ENCODE measurements at regions not wholly inside any gene's neighbourhood (a gene's known extent, or its start where the extent isn't known, plus 50 kb on each side); places are given as distances from the start of the nearest gene placed in this dataset.

DNA sequence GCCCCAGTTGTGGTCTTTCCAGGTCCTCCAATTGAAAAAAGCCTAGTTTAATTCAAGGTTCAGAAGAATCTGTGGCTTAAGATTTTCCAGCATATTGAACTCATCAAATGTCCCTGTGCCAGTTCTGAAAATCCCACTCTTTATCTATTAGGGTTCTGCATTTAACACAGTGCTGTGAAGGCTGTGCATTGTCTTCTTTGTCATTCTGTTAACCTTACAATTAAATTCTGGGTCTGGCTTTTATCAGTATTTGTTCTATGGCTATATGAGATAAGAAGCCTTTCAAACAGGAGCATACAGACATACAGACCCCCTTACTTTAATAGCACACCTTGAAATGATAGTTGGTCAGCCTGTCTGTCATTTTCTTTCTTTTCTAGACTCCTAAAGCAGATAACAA, 362.1 kb upstream of the DACH1 start:
- Histone ChIP-seq H3K4me1 (ENCODE audit: control insufficient read depth in 1 of 2, insufficient read depth in 2 of 2, low read depth in 1 of 2, low read length in 1 of 2) (no peaks in the 10 kb centered on the region; a peak in 2 of 4 replicates), H3K4me3 (ENCODE audit: low read depth in 2 of 2, low read length in 1 of 2) (no peak overlapping the region), H3K79me2 (ENCODE audit: insufficient read depth) (no peaks in the 10 kb centered on the region), H3K27me3 (ENCODE audit: insufficient read depth) (no peaks in the 10 kb centered on the region), H3K4me2 (no peak overlapping the region), H3K9me3 (no peaks in the 10 kb centered on the region), H4K20me1 (ENCODE audit: insufficient read depth) (no peaks in the 10 kb centered on the region), H3K36me3 (replicated peaks in 1 of 2; ENCODE audit: control insufficient read depth in 1 of 2, insufficient read depth in 2 of 2, low read length in 1 of 2) (no peaks in the 10 kb centered on the region), H3K9me2 (no peaks in the 10 kb centered on the region), H3F3A (replicated peaks; ENCODE audit: insufficient read depth) (no peaks in the 10 kb centered on the region), H3K9ac (no peak overlapping the region), H2AFZ (ENCODE audit: low read depth) (no peak overlapping the region), H3K27ac (ENCODE audit: low read depth in 2 of 2, low read length in 1 of 2) (peak overlapping the region in 1 of 2 experiments; percentile 73; a peak in 1 of 4 replicates)
- TF ChIP-seq ZBTB33 (IDR thresholded peaks at IDR 0.05; ENCODE audit: borderline replicate concordance, low read depth) (no peak), YY1 (IDR thresholded peaks at IDR 0.05; ENCODE audit: low read depth) (no peak), GATA2 (CRISPR knock-in tag; IDR thresholded peaks at IDR 0.05) (peak; percentile 77), RCOR1 (IDR thresholded peaks at IDR 0.05; ENCODE audit: low read length) (peak; percentile 46; the same call in 1 of the 2 replicates), JUND (IDR thresholded peaks at IDR 0.05) (no peak), ELF1 (IDR thresholded peaks at IDR 0.05) (no peak), EP300 (IDR thresholded peaks at IDR 0.05; ENCODE audit: borderline replicate concordance in 1 of 2, low read depth in 1 of 2, low read length in 1 of 2) (peak in 1 of 2 experiments; percentile 86; a peak in 2 of 4 replicates), NRF1 (IDR thresholded peaks at IDR 0.05; ENCODE audit: low read depth, low read length) (no peak), RAD21 (IDR thresholded peaks at IDR 0.05; ENCODE audit: low read length) (no peak), RXRA (IDR thresholded peaks at IDR 0.05; ENCODE audit: borderline replicate concordance, low read depth) (no peak), FOXJ3 (CRISPR knock-in tag; IDR thresholded peaks at IDR 0.05) (peak; percentile 25; the same call in 1 of the 2 replicates)
- TF ChIP-seq, protein P1, sequence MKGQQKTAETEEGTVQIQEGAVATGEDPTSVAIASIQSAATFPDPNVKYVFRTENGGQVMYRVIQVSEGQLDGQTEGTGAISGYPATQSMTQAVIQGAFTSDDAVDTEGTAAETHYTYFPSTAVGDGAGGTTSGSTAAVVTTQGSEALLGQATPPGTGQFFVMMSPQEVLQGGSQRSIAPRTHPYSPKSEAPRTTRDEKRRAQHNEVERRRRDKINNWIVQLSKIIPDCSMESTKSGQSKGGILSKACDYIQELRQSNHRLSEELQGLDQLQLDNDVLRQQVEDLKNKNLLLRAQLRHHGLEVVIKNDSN (IDR thresholded peaks at IDR 0.05; ENCODE audit: borderline replicate concordance, low read depth) = no peak
- CTCF ChIA-PET = no interaction called here
- POLR2A ChIA-PET = no interaction called here
- DNase-seq = peak; percentile 10

- no peak overlapping the region for H3K27ac ChIP-seq (ENCODE audit: low read depth in 2 of 2, low read length in 1 of 2)
- no peaks in the 10 kb centered on the region for H3K79me2 ChIP-seq (ENCODE audit: insufficient read depth)
- H3K36me3 ChIP-seq (replicated peaks in 1 of 2; ENCODE audit: control insufficient read depth in 1 of 2, insufficient read depth in 2 of 2, low read length in 1 of 2) = no peaks in the 10 kb centered on the region
- CTCF ChIA-PET = interaction anchor here (1.7 kb wide), 1 partner anchor 12 kb away, joined by 4 read pairs; no protein-coding TSS in a partner anchor
- 74% methylated on average over 2 of the region's 9 CpGs for WGBS (ENCODE audit: low lambda C conversion rate)
- H2AFZ ChIP-seq (ENCODE audit: low read depth) = no peak overlapping the region
- H4K20me1 ChIP-seq (ENCODE audit: insufficient read depth) = no peaks in the 10 kb centered on the region
- TF ChIP-seq SIN3A (IDR thresholded peaks at IDR 0.05; ENCODE audit: borderline replicate concordance, low read depth, low read length) = no peak
- TF ChIP-seq, protein P2, sequence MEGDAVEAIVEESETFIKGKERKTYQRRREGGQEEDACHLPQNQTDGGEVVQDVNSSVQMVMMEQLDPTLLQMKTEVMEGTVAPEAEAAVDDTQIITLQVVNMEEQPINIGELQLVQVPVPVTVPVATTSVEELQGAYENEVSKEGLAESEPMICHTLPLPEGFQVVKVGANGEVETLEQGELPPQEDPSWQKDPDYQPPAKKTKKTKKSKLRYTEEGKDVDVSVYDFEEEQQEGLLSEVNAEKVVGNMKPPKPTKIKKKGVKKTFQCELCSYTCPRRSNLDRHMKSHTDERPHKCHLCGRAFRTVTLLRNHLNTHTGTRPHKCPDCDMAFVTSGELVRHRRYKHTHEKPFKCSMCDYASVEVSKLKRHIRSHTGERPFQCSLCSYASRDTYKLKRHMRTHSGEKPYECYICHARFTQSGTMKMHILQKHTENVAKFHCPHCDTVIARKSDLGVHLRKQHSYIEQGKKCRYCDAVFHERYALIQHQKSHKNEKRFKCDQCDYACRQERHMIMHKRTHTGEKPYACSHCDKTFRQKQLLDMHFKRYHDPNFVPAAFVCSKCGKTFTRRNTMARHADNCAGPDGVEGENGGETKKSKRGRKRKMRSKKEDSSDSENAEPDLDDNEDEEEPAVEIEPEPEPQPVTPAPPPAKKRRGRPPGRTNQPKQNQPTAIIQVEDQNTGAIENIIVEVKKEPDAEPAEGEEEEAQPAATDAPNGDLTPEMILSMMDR (IDR thresholded peaks at IDR 0.05) = peak; percentile 57
- TF ChIP-seq TAF1 (IDR thresholded peaks at IDR 0.05; ENCODE audit: borderline replicate concordance, low read depth, low read length) = no peak
- DNase-seq = no peak
- H3K9ac ChIP-seq = no peak overlapping the region
- H3K27me3 ChIP-seq (ENCODE audit: insufficient read depth) = no peaks in the 10 kb centered on the region
- no peaks in the 10 kb centered on the region for H3K9me2 ChIP-seq
- no peaks in the 10 kb centered on the region for H3F3A ChIP-seq (replicated peaks; ENCODE audit: insufficient read depth)
- H3K4me3 ChIP-seq (ENCODE audit: low read depth in 2 of 2, low read length in 1 of 2) = no peak overlapping the region; a peak in 1 of 4 replicates
- no peak overlapping the region for H3K4me2 ChIP-seq
- no peaks in the 10 kb centered on the region for H3K9me3 ChIP-seq
- no peaks in the 10 kb centered on the region; a peak in 2 of 4 replicates for H3K4me1 ChIP-seq (ENCODE audit: control insufficient read depth in 1 of 2, insufficient read depth in 2 of 2, low read depth in 1 of 2, low read length in 1 of 2)
- POLR2A ChIA-PET = no interaction called here
Measured at GRCh38 chr13:72221276-72221962, 354.4 kb upstream of the DACH1 start.

Measured in SK-N-SH (cell line).